HFF-Myc (cell line): ENCODE measurements at regions not wholly inside any gene's neighbourhood (a gene's known extent, or its start where the extent isn't known, plus 50 kb on each side); places are given as distances from the start of the nearest gene placed in this dataset.

Experiments
- DNase-seq: peaks from one replicate; pipeline ENCODE4 v3.0.0-alpha.2; 2011; ENCODE audit warnings: low read depth; ENCODE audit errors: extremely low read depth
- H3K4me3 ChIP-seq: replicated peaks from 2 replicates; pipeline ENCODE4 v1.5.1; 2011; ENCODE audit warnings: low read depth, mild to moderate bottlenecking, control low read depth, low read length
- TF ChIP-seq, protein P1 (sequence below): IDR thresholded peaks from 2 replicates; pipeline ENCODE4 v1.5.1; 2012; ENCODE audit warnings: mild to moderate bottlenecking, low read depth, low read length, control low read depth; ENCODE audit errors: missing control alignments

DNA sequence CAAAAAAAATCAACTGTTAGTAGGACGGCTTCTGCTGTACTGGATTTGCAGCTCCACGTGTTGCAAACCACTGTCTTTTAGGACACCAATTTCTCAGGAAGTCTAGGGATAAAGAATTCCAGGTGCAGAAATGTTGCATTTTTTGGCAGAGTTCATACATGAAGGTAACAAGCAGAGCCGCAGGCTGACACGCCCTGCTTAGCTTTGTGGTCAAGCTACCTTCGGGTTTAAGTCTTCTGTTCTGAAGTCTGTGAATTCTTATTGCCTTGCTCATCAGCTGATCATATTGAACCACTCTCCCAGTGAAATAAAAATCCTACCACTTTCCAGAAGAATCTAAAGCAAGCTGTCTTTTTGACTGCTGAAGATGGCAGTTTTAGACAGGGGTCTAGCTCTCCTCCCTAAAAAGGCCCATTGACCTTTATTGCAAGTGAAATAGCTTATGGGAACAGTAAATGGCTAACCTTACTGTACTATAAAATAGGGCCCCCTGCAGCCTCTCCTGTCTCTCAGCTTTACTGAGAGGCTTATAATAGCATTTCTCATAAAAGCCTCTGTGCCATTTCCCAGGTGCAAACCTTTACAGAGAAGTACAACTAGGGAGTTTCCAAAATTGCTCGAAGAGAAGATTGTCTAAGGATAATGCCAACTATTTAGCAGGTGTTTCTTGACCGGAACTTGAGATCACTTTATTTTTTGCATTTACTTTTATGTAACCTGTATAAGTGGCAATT, 262.2 kb upstream of the IL12A start:
- H3K4me3 ChIP-seq, result no peak overlapping the region
- TF ChIP-seq, protein P1, sequence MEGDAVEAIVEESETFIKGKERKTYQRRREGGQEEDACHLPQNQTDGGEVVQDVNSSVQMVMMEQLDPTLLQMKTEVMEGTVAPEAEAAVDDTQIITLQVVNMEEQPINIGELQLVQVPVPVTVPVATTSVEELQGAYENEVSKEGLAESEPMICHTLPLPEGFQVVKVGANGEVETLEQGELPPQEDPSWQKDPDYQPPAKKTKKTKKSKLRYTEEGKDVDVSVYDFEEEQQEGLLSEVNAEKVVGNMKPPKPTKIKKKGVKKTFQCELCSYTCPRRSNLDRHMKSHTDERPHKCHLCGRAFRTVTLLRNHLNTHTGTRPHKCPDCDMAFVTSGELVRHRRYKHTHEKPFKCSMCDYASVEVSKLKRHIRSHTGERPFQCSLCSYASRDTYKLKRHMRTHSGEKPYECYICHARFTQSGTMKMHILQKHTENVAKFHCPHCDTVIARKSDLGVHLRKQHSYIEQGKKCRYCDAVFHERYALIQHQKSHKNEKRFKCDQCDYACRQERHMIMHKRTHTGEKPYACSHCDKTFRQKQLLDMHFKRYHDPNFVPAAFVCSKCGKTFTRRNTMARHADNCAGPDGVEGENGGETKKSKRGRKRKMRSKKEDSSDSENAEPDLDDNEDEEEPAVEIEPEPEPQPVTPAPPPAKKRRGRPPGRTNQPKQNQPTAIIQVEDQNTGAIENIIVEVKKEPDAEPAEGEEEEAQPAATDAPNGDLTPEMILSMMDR, result no peak
- no peak for DNase-seq

DNA sequence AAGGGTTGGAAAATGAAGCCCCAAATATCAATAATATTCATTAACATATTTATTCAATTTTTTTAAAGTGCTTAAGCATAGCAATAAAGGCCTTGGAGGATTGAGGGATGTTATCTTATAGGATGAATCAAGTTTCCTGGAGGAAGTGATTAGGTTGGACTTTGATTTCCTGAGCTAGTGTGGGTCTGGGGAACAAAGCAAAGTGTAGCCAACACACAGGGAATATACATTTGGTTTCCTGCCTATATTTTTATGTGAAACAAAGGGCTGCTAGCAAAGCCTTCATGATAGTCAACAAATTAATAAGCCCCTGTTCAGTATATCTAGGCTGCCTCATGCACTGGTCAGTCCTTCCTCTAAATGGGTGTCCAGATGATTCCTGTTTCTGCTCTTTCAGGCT, 261.1 kb upstream of the IL12A start:
- TF ChIP-seq, protein P1, result no peak
- no peak overlapping the region for H3K4me3 ChIP-seq
- DNase-seq, result no peak

DNA sequence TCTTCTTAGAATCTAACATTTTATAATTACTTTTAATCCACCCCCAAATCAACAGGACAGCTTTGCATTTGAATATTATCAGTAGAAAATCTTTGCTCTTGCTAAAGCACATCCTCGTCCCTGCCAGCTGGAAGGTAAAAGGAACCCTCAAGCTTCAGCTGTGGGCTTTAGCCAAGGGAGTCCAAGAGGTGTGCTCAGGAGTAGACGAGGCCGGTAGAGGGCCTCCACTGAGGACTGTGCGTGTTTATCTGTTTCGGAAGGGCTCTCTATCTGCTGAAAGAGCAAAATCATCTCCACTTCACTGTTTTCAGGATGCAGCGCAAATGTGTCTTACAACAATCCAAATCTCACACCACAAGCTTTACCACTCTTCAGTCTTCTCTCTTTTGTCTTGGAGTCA, 257.4 kb upstream of the IL12A start:
- TF ChIP-seq, protein P1, result no peak
- DNase-seq, result no peak
- no peak overlapping the region for H3K4me3 ChIP-seq

DNA sequence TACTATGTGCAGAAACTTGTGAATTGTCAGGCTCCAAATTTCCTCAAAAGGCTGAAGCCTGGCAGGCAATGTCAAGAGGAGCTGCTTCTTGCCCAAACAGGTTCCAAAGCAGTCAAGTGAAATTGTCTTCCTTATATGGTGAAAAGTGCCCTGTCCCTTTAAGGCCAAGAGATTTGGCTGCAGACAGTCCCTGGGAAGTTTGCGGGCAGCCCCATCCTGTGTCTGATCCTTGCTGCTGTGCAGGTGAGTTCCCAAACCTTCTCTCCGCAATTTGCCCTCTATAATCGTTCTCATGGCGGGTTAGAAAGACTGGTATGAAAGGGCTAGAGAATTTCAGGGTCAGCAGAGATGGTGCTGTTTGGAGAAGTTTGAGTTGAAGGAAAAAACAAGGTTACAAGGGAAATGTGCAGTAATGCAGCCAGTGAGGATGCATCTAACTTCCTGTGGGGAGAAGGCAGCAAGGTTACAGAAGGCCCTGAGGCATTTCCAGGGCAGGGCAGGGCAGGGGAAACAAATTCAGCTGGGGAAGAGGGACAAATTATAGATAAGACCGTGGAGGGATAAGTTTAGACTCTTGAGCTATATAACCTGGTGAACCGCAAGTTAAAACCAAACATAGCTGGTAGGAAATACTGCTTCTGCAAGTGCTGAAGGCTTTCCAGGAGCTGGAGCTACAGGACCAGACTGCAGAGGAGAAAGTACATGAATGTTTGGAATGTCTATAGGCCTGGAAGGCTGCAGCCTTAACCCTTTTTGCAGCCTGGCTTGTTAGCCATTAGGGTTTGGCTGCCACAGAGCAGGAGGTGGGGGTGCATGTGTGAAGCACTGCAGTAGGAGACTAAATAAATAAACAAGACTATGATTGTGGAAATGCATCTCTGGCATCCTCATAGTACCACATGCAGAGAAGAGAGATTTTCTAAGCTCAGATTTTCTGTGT, 256.2 kb upstream of the IL12A start:
- peak overlapping the region; percentile 23 for H3K4me3 ChIP-seq
- no peak for DNase-seq
- TF ChIP-seq, protein P1, result no peak

DNA sequence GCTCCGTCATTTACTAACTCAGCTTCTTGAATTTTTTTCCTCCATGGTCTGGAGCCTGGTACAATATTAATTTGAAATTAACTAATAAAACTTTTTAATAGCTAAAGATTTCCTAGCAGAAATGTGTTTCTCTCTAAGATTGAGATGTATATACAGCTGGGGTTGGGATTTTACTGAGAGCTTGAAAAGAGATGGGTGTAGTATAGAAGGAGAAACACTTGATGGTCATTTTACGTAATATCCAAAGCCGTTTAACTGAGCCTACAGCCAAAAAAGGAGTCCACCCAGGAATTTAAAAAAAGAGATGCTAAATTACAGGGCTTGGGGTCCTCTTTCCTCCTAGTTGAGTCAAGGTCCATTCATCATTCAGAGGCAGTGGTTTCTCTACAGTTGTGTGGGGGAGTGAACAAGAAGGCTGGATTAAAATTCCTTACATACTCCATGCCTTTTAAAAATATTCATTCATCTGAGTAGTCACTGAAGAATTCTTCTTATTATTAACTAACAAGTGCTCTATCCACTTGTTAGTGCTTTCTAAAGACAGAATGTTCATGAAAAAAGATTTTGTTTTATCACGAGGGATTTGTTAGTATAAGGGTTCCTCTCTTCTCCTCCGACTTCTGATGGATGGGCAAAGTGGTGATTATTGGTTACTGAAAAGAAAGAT, 255.3 kb upstream of the IL12A start:
- DNase-seq, result no peak
- H3K4me3 ChIP-seq, result no peak overlapping the region; the same call in 1 of the 2 replicates
- TF ChIP-seq, protein P1, result no peak

DNA sequence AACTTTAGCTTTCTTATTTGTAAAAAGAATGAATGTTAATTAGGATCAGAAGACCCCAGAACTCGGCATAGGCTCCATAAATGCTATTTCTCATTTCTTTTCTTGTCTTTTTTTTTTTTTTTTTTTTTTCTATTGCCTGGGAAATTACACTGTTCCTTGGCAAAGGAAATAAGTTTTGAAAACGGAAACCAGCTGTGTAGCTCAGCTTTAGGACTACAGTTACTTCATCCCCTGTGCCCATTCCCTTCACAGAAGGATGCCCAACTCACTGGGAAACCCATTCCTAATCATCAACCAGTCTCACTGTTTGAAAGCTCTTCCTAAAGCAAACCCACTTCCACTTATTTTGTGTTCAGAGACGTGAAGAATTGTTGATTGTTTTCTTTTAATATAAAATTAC, 254.0 kb upstream of the IL12A start:
- no peak overlapping the region for H3K4me3 ChIP-seq
- TF ChIP-seq, protein P1, result no peak
- DNase-seq, result no peak
